Gastrocnemius medialis (tissue), 4 donors: ENCODE measurements at regions not wholly inside any gene's neighbourhood (a gene's known extent, or its start where the extent isn't known, plus 50 kb on each side); places are given as distances from the start of the nearest gene placed in this dataset.
"Not testable (repeated sequence)": the region's sequence is repeated elsewhere in the genome, so short reads cannot be mapped to it uniquely, and the experiment has no call there.

Experiments used
- ATAC-seq, 2 donors: fragments of 150-250 bp; one replicate each; pipeline ENCODE4 v1.9.1; 2016
- DNase-seq, 2 donors: peaks; one replicate each; pipeline ENCODE4 v3.0.0-alpha.2; 2019
- H3K27ac ChIP-seq, 4 donors: fragments of 200-600 bp; sonication (generic); 1 replicate in 1 of 4; 2 replicates in 3 of 4; pipeline ENCODE4 v1.5.1; 2016 to 2018; ENCODE audit warnings: mild to moderate bottlenecking in 2 of 4, moderate library complexity in 1 of 4
- H3K27me3 ChIP-seq, 3 donors: fragments of 200-600 bp; sonication (generic) in 2 of 3; 1 replicate in 1 of 3; 2 replicates in 2 of 3; pipeline versions ENCODE4 v1.5.1 to v1.6.0; 2016 to 2019; ENCODE audit warnings: mild to moderate bottlenecking in 1 of 3, moderate library complexity in 1 of 3
- H3K36me3 ChIP-seq, 2 donors: fragments of 200-600 bp; sonication (generic) in 1 of 2; one replicate each; pipeline ENCODE4 v1.5.1; 2017 to 2018
- H3K4me1 ChIP-seq, 2 donors: fragments of 200-600 bp; sonication (generic) in 1 of 2; one replicate each; pipeline ENCODE4 v1.5.1; 2016 to 2017; ENCODE audit warnings: mild to moderate bottlenecking in 2 of 2
- H3K4me3 ChIP-seq, 4 donors: fragments of 200-600 bp; sonication (generic) in 3 of 4; 1 replicate in 1 of 4; 2 replicates in 3 of 4; pipeline ENCODE4 v1.5.1; 2016 to 2019; ENCODE audit warnings: mild to moderate bottlenecking in 2 of 4
- H3K9me3 ChIP-seq, 3 donors: fragments of 200-600 bp; sonication (generic) in 2 of 3; 1 replicate in 1 of 3; 2 replicates in 2 of 3; pipeline ENCODE4 v1.5.1; 2016 to 2019
- POLR2A ChIP-seq, 2 donors: fragments of 450-650 bp; IDR thresholded peaks; one replicate each; pipeline ENCODE4 v1.6.1; 2017; ENCODE audit warnings: antibody characterized with exemption in 2 of 2, mild to moderate bottlenecking in 2 of 2, moderate library complexity in 2 of 2
- in situ Hi-C, 4 donors: fragments of 200-750 bp; cut with MboI; loops; one replicate each; pipeline versions ENCODE4 v1.15.0 to v1.8.0; 2017; ENCODE audit warnings: low sequenced_read_pairs in 4 of 4
- intact Hi-C: fragments of 100-400 bp; cut with DNase I; formaldehyde crosslinking; loops from one replicate; pipeline ENCODE4 v1.15.1; 2023; ENCODE audit warnings: low total_unique reads
- TF ChIP-seq, protein P1 (sequence below), 5 experiments: fragments of 450-650 bp in 3 of 5; fragments of 200-600 bp in 2 of 5; sonication (generic) in 2 of 5; IDR thresholded peaks in 4 of 5; conservative IDR thresholded peaks in 1 of 5; 1 replicate in 4 of 5; 2 replicates in 1 of 5; pipeline ENCODE4 v1.5.1; 2016 to 2019; ENCODE audit warnings: antibody characterized with exemption in 5 of 5, mild to moderate bottlenecking in 3 of 5, moderate library complexity in 3 of 5

DNA sequence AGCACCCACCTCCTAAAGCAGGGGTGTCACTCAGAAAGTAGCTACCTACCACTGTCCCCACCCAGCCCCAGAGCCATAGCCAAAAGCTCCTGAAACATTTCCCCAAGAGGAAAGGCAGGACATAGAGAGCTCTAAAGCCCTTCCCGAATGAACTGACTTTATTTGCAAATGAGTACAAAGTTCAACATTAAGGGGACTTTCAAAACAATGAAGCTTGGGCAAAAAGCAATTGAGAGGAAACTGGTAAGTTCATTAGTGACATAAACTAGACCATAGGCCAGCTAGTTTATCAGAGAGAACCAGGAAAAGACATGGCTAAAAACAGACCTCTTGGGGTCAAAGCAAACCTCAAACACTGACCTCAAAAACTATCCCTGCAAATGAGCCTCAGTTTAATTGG lies 72.7 kb downstream of the IGLL5 start:
- peak overlapping the region in 3 of 4 donors; percentile 7 to 56 (median 50) for H3K27ac ChIP-seq
- intact Hi-C loops (loop anchor here (2.0 kb wide), 1 partner anchor 316 kb away; no protein-coding TSS in a partner anchor), in situ Hi-C loops (loop anchor here (5.0 to 25.0 kb wide), 4 partner anchors 164 to 498 kb away; no protein-coding TSS in a partner anchor)
- no peaks in the 10 kb centered on the region for H3K27me3 ChIP-seq
- no peaks in the 10 kb centered on the region for H3K36me3 ChIP-seq
- DNase-seq (no peak), ATAC-seq (no peak)
- no peak for TF ChIP-seq POLR2A (IDR thresholded peaks at IDR 0.05)
- TF ChIP-seq, protein P1, sequence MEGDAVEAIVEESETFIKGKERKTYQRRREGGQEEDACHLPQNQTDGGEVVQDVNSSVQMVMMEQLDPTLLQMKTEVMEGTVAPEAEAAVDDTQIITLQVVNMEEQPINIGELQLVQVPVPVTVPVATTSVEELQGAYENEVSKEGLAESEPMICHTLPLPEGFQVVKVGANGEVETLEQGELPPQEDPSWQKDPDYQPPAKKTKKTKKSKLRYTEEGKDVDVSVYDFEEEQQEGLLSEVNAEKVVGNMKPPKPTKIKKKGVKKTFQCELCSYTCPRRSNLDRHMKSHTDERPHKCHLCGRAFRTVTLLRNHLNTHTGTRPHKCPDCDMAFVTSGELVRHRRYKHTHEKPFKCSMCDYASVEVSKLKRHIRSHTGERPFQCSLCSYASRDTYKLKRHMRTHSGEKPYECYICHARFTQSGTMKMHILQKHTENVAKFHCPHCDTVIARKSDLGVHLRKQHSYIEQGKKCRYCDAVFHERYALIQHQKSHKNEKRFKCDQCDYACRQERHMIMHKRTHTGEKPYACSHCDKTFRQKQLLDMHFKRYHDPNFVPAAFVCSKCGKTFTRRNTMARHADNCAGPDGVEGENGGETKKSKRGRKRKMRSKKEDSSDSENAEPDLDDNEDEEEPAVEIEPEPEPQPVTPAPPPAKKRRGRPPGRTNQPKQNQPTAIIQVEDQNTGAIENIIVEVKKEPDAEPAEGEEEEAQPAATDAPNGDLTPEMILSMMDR (IDR thresholded peaks at IDR 0.05 in 4 of 5, conservative IDR thresholded peaks at IDR 0.05 in 1 of 5) = no peak
- no peaks in the 10 kb centered on the region for H3K4me1 ChIP-seq
- H3K9me3 ChIP-seq = no peaks in the 10 kb centered on the region
- H3K4me3 ChIP-seq = no peak overlapping the region

DNA sequence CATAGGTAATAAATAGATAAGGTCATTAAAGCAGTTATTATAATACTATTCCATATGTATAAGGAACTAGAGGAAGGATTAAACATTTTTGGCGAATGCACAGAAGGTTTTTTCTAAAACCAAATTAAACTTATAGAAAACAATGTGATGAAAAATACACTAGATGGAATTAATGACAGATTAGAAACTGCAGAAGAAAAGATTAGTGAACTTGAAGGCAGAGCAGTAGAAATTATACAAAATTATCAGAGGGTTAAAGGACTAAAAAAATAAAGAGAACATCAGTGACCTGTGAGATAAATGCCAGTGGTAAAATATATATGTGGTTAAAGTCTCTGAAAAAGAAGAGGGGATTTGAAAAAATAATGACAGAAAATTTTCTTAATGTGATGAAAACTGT lies 74.0 kb downstream of the IGLL5 start:
- intact Hi-C loops (loop anchor here (2.0 kb wide), 1 partner anchor 315 kb away; no protein-coding TSS in a partner anchor), in situ Hi-C loops (loop anchor here (5.0 to 25.0 kb wide), 4 partner anchors 163 to 499 kb away; no protein-coding TSS in a partner anchor)
- TF ChIP-seq, protein P1 (IDR thresholded peaks at IDR 0.05 in 4 of 5, conservative IDR thresholded peaks at IDR 0.05 in 1 of 5) = no peak
- TF ChIP-seq POLR2A (IDR thresholded peaks at IDR 0.05) = no peak
- Histone ChIP-seq H3K4me1 (no peaks in the 10 kb centered on the region), H3K27me3 (peaks cover 0 to 2% (median 0%) of the 10 kb centered on the region in 3 donors), H3K27ac (no peak overlapping the region), H3K9me3 (no peaks in the 10 kb centered on the region), H3K36me3 (no peaks in the 10 kb centered on the region), H3K4me3 (no peak overlapping the region)
- DNase-seq (no peak), ATAC-seq (no peak)

DNA sequence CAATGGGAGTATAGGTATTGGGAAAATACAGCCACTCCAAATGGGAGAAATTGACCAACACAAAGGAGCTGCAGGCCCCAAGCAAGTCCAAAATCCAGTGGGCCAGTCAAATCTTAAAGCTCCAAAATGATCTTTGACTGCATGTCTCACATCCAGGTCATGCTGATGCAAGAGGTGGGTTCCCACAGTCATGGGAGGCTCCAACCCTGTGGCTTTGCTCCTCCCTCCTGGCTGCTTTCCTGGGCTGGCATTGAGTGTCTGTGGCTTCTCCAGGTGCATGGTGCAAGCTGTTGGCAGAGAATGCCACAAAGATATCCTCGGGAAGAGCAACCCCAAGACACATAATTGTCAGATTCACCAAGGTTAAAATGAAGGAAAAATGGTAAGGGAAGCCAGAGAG lies 80.8 kb downstream of the IGLL5 start:
- H3K9me3 ChIP-seq = no peaks in the 10 kb centered on the region
- peaks cover 0 to 10% (median 4%) of the 10 kb centered on the region in 3 donors for H3K27me3 ChIP-seq
- no peak overlapping the region for H3K4me3 ChIP-seq
- no peaks in the 10 kb centered on the region for H3K4me1 ChIP-seq
- ATAC-seq (no peak), DNase-seq (no peak)
- no peak overlapping the region for H3K27ac ChIP-seq
- in situ Hi-C loops = loop anchor here in 3 of 4 donors (10.0 to 25.0 kb wide), 3 partner anchors 156 to 506 kb away; no protein-coding TSS in a partner anchor
- no peaks in the 10 kb centered on the region for H3K36me3 ChIP-seq
- intact Hi-C loops = no loop called here
- TF ChIP-seq POLR2A (IDR thresholded peaks at IDR 0.05) = no peak
- TF ChIP-seq, protein P1 (IDR thresholded peaks at IDR 0.05 in 4 of 5, conservative IDR thresholded peaks at IDR 0.05 in 1 of 5) = no peak

DNA sequence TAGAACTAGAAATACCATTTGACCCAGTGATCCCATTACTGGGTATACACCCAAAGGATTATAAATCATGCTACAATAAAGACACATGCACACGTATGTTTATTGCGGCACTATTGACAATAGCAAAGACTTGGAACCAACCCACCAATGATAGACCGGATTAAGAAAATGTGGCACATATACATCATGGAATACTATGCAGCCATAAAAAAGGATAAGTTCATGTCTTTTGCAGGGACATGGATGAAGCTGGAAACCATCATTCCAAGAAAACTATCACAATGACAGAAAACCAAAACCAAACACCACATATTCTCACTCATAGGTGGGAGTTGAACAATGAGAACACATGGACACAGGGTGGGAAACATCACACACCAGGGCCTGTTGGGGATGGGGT lies 85.0 kb downstream of the IGLL5 start:
- ATAC-seq, intact Hi-C loops, H3K36me3 ChIP-seq, H3K4me1 ChIP-seq, H3K27ac ChIP-seq, H3K4me3 ChIP-seq, DNase-seq, H3K27me3 ChIP-seq, H3K9me3 ChIP-seq: not testable (repeated sequence)
- in situ Hi-C loops = loop anchor here in 2 of 4 donors (25.0 kb wide), 2 partner anchors 315 to 510 kb away; no protein-coding TSS in a partner anchor

DNA sequence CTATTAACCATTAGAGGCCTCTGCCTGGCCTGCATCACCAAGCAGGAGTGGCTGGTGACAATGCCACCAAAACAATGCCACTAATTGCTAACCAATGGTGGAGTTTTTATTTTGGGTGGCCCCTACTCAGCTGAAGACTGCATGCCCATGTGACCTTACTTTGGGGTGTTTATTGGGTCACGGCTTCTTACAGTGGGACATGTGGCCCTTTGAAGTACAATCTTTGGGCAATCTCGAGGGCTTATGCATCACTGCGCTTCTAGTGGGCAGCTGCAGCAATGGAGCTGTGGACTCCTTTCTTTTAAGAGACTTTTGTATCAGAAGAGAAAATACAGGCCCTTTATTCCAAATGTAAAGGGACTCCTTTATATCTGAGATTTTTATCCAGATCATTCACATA lies 85.7 kb downstream of the IGLL5 start:
- DNase-seq (no peak), ATAC-seq (no peak)
- Histone ChIP-seq H3K4me3 (no peak overlapping the region), H3K36me3 (no peaks in the 10 kb centered on the region), H3K4me1 (no peaks in the 10 kb centered on the region), H3K9me3 (no peaks in the 10 kb centered on the region), H3K27me3 (peaks cover 0 to 3% (median 1%) of the 10 kb centered on the region in 3 donors), H3K27ac (no peak overlapping the region)
- no peak for TF ChIP-seq POLR2A (IDR thresholded peaks at IDR 0.05)
- TF ChIP-seq, protein P1 (IDR thresholded peaks at IDR 0.05 in 4 of 5, conservative IDR thresholded peaks at IDR 0.05 in 1 of 5) = no peak
- intact Hi-C loops = no loop called here
- in situ Hi-C loops = loop anchor here in 2 of 4 donors (25.0 kb wide), 2 partner anchors 314 to 511 kb away; no protein-coding TSS in a partner anchor
